ENCODE measurements at regions not wholly inside any gene's neighbourhood (a gene's known extent, or its start where the extent isn't known, plus 50 kb on each side); places are given as distances from the start of the nearest gene placed in this dataset.

- no peak overlapping the region for H3K27ac Mint-ChIP-seq
- H3K4me3 Mint-ChIP-seq, result no peak overlapping the region
- ChIA-PET POLR2A (no interaction called here), CTCF (no interaction called here)
- no peaks in the 10 kb centered on the region for H3K4me1 Mint-ChIP-seq
- H3K36me3 Mint-ChIP-seq (ENCODE audit: low read depth), result no peaks in the 10 kb centered on the region
- no peak for DNase-seq
- H3K9me3 Mint-ChIP-seq, result no peaks in the 10 kb centered on the region
- no peaks in the 10 kb centered on the region for H3K27me3 Mint-ChIP-seq
These were observed 115.5 kb downstream of the PAPOLA start for GRCh38 chr14:96617635-96618034.

- Mint-ChIP-seq H3K4me3 (no peak overlapping the region), H3K4me1 (no peaks in the 10 kb centered on the region), H3K27ac (no peak overlapping the region), H3K27me3 (no peaks in the 10 kb centered on the region), H3K36me3 (ENCODE audit: low read depth) (no peaks in the 10 kb centered on the region), H3K9me3 (no peaks in the 10 kb centered on the region)
- CTCF ChIA-PET, result no interaction called here
- DNase-seq, result no peak
- POLR2A ChIA-PET, result no interaction called here
These were observed 120.7 kb downstream of the PAPOLA start for GRCh38 chr14:96622926-96623325.

- ChIA-PET CTCF (no interaction called here), POLR2A (no interaction called here)
- Mint-ChIP-seq H3K4me3 (no peak overlapping the region), H3K9me3 (no peaks in the 10 kb centered on the region), H3K27me3 (no peaks in the 10 kb centered on the region), H3K27ac (no peak overlapping the region), H3K36me3 (ENCODE audit: low read depth) (no peaks in the 10 kb centered on the region), H3K4me1 (no peaks in the 10 kb centered on the region)
- DNase-seq, result no peak
These were observed 121.7 kb downstream of the PAPOLA start for GRCh38 chr14:96623676-96624484.

GRCh38 chr14:96624661-96625425 lies 122.7 kb downstream of the PAPOLA start:
- CTCF ChIA-PET, result no interaction called here
- DNase-seq, result no peak
- Mint-ChIP-seq H3K36me3 (ENCODE audit: low read depth) (no peaks in the 10 kb centered on the region), H3K27ac (no peak overlapping the region), H3K27me3 (no peaks in the 10 kb centered on the region), H3K9me3 (no peaks in the 10 kb centered on the region), H3K4me3 (no peak overlapping the region), H3K4me1 (no peaks in the 10 kb centered on the region)
- POLR2A ChIA-PET, result no interaction called here

GRCh38 chr14:96625426-96625985 lies 123.3 kb downstream of the PAPOLA start:
- no peaks in the 10 kb centered on the region for H3K4me1 Mint-ChIP-seq
- no peak overlapping the region for H3K4me3 Mint-ChIP-seq
- H3K9me3 Mint-ChIP-seq, result no peaks in the 10 kb centered on the region
- H3K36me3 Mint-ChIP-seq (ENCODE audit: low read depth), result no peaks in the 10 kb centered on the region
- POLR2A ChIA-PET, result no interaction called here
- H3K27me3 Mint-ChIP-seq, result no peaks in the 10 kb centered on the region
- no peak for DNase-seq
- CTCF ChIA-PET, result no interaction called here
- no peak overlapping the region for H3K27ac Mint-ChIP-seq

GRCh38 chr14:96626121-96626768 lies 124.1 kb downstream of the PAPOLA start:
- H3K27me3 Mint-ChIP-seq, result no peaks in the 10 kb centered on the region
- POLR2A ChIA-PET, result no interaction called here
- H3K4me3 Mint-ChIP-seq, result no peak overlapping the region
- DNase-seq, result no peak
- H3K36me3 Mint-ChIP-seq (ENCODE audit: low read depth), result no peaks in the 10 kb centered on the region
- CTCF ChIA-PET, result no interaction called here
- no peak overlapping the region for H3K27ac Mint-ChIP-seq
- H3K9me3 Mint-ChIP-seq, result no peaks in the 10 kb centered on the region
- H3K4me1 Mint-ChIP-seq, result no peaks in the 10 kb centered on the region

- H3K27me3 Mint-ChIP-seq, result no peaks in the 10 kb centered on the region
- no peaks in the 10 kb centered on the region for H3K36me3 Mint-ChIP-seq (ENCODE audit: low read depth)
- POLR2A ChIA-PET, result no interaction called here
- H3K27ac Mint-ChIP-seq, result no peak overlapping the region
- DNase-seq, result no peak
- H3K4me1 Mint-ChIP-seq, result no peaks in the 10 kb centered on the region
- H3K9me3 Mint-ChIP-seq, result no peaks in the 10 kb centered on the region
- H3K4me3 Mint-ChIP-seq, result no peak overlapping the region
- CTCF ChIA-PET, result no interaction called here
These were observed 124.7 kb downstream of the PAPOLA start for GRCh38 chr14:96626916-96627315.

- POLR2A ChIA-PET, result no interaction called here
- Mint-ChIP-seq H3K4me1 (no peaks in the 10 kb centered on the region), H3K27ac (no peak overlapping the region), H3K4me3 (no peak overlapping the region), H3K27me3 (no peaks in the 10 kb centered on the region), H3K36me3 (ENCODE audit: low read depth) (no peaks in the 10 kb centered on the region), H3K9me3 (no peaks in the 10 kb centered on the region)
- DNase-seq, result no peak
- CTCF ChIA-PET, result no interaction called here
These were observed 125.2 kb downstream of the PAPOLA start for GRCh38 chr14:96627386-96627785.

GRCh38 chr14:96627811-96628775 lies 125.9 kb downstream of the PAPOLA start:
- Mint-ChIP-seq H3K4me3 (no peak overlapping the region), H3K9me3 (no peaks in the 10 kb centered on the region), H3K4me1 (no peaks in the 10 kb centered on the region), H3K36me3 (ENCODE audit: low read depth) (no peaks in the 10 kb centered on the region), H3K27ac (no peak overlapping the region), H3K27me3 (no peaks in the 10 kb centered on the region)
- ChIA-PET CTCF (no interaction called here), POLR2A (no interaction called here)
- DNase-seq, result no peak

- H3K27ac Mint-ChIP-seq, result no peak overlapping the region
These were observed 126.9 kb downstream of the PAPOLA start for GRCh38 chr14:96629082-96629481.

GRCh38 chr14:96629558-96630222 lies 127.5 kb downstream of the PAPOLA start:
- no peaks in the 10 kb centered on the region for H3K27me3 Mint-ChIP-seq
- POLR2A ChIA-PET, result interaction anchor here (0.5 kb wide), 1 partner anchor 76 kb away, joined by 3 read pairs; no protein-coding TSS in a partner anchor
- H3K4me3 Mint-ChIP-seq, result no peak overlapping the region
- CTCF ChIA-PET, result no interaction called here
- no peak overlapping the region for H3K27ac Mint-ChIP-seq
- peak; percentile 11 for DNase-seq
- H3K4me1 Mint-ChIP-seq, result no peaks in the 10 kb centered on the region
- H3K36me3 Mint-ChIP-seq (ENCODE audit: low read depth), result no peaks in the 10 kb centered on the region
- H3K9me3 Mint-ChIP-seq, result no peaks in the 10 kb centered on the region

More at GRCh38 chr14:96629082-96629481, 126.9 kb downstream of the PAPOLA start:
- Mint-ChIP-seq H3K4me1 (no peaks in the 10 kb centered on the region), H3K36me3 (ENCODE audit: low read depth) (no peaks in the 10 kb centered on the region), H3K9me3 (no peaks in the 10 kb centered on the region), H3K27me3 (no peaks in the 10 kb centered on the region), H3K4me3 (no peak overlapping the region)
- DNase-seq, result no peak
- POLR2A ChIA-PET, result no interaction called here
- CTCF ChIA-PET, result no interaction called here

- no peaks in the 10 kb centered on the region for H3K36me3 Mint-ChIP-seq (ENCODE audit: low read depth)
- peak; percentile 5 for DNase-seq
- no peaks in the 10 kb centered on the region for H3K27me3 Mint-ChIP-seq
- no peaks in the 10 kb centered on the region for H3K4me1 Mint-ChIP-seq
- H3K4me3 Mint-ChIP-seq, result no peak overlapping the region
- ChIA-PET CTCF (no interaction called here), POLR2A (no interaction called here)
- no peak overlapping the region for H3K27ac Mint-ChIP-seq
- H3K9me3 Mint-ChIP-seq, result no peaks in the 10 kb centered on the region
These were observed 128.1 kb downstream of the PAPOLA start for GRCh38 chr14:96630281-96630680.

Data from activated CD4-positive, alpha-beta memory T cell treated with anti-CD3 and anti-CD28 coated beads, Interleukin-2, amount 10 ng/mL, durations not matched to agents 7 days and 5 days (primary cell).